GM21786 (cell line): ENCODE measurements at regions not wholly inside any gene's neighbourhood (a gene's known extent, or its start where the extent isn't known, plus 50 kb on each side); places are given as distances from the start of the nearest gene placed in this dataset.
"Not testable (repeated sequence)": the region's sequence is repeated elsewhere in the genome, so short reads cannot be mapped to it uniquely, and the experiment has no call there.

Experiments used
- ATAC-seq: cut with Tn5 transposase; IDR thresholded peaks from one replicate; pipeline ENCODE4 v1.9.1; 2021; ENCODE audit not compliant: unreplicated experiment

DNA sequence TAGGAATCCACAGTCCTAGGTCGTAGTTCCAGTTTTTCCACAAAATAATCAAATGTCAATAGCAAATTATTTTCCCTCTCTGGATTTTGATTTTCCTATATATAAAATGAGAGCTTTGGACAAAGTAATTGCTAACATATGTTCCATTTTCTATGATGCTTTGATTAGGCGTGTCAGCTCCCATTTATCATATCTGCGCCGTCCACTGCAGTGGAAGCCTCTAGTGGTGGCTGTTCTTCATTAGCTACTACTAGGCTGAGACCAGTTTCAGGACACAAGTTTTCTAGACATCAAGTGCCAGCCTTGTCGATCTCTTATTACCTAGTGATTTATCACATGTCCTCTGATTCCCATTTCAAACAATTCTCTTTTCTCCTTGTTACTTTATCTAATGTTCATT is 271.5 kb downstream of the TUSC7 start:
- no peak for ATAC-seq

DNA sequence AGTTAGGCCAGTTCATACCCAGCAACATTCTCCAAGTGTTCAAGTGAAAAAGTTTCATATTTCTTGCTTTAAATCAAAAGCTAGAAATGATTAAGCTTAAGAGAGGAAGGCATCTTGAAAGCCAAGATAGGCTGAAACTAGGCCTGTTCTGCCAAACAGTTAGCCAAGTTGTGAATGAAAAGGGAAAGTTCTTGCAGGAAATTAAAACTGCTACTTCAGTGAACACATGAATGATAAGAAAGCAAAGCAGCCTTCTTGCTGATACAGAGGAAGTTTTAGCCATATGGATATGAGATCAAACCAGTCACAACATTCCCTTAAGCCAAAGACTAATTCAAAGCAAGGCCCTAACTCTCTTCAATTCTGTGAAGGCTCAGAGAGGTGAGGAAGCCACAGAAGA is 274.7 kb downstream of the TUSC7 start:
- no peak for ATAC-seq

DNA sequence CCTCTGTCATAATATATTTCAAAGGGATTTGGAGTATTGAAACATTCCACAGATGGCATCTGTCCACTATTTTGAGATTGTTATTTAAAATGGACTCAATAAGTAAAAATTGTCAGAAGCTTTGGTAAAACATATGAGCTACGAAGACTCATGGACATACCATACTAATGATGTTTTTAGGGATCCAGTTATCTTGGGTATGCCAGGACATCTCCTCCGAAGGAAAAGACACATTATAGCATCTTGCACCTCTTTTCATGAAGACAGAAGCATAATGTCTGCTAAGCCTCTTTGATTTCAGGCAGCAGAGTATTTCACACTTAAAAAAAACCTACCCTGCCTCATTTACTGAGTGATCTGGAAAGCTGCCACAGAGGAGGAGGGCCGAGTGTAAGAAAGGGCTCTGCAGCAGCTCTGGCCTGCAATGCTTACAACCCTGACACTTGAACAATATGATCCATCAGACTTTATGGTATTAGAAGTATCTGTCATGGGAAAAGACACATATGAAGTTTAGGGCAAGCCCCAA is 284.8 kb downstream of the TUSC7 start:
- ATAC-seq = no peak

DNA sequence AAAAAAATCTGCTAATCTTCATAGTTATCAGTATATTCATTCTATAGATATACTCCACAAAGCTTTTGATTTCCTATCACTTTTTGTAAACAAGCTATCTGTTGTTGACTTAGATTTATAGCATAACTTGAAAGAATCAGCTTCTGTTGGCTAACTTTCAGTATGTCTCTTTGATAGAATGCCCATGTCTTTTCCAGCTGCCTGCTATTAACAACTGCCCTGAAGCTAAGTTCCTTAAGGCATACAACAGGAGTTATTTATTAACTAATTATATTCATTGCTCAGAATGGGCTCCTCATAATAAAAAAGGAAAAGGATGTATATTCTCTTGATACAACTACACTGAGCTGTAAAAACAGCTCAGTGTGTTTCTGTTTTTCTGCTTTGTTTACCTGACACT is 293.9 kb downstream of the TUSC7 start:
- ATAC-seq = no peak

GRCh38 chr3:117005274-117005673 is 295.7 kb downstream of the TUSC7 start:
- ATAC-seq = no peak

DNA sequence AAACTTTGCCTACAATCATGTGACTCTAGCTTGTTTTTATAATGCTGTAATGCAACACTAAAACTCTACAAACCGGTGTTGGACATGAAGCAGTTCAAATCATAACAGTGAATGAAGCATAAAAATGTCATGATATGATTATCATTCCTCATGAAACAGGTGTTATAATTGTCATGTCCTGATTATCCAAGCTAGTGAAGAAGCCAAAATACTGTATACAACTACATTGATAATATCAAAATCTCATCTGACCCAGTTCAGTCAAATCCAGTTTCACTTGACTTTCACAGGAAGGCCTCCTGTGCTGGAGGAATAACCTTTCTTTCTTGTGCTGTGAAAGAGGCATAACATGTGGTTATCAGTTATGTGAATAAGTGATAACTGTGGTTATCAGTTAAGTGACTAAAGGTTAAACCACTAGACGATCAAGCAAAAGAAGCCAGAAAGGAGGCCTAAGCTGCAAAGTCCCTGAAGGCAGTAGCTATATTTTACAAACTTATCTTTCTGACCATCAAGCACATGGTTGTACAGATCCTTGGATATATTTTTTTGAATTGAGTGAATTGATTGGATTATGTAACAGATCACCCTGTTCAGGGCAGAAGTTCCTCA is 296.4 kb downstream of the TUSC7 start:
- no peak for ATAC-seq

- no peak for ATAC-seq
Measured at GRCh38 chr3:117010318-117010717, 300.7 kb downstream of the TUSC7 start.

DNA sequence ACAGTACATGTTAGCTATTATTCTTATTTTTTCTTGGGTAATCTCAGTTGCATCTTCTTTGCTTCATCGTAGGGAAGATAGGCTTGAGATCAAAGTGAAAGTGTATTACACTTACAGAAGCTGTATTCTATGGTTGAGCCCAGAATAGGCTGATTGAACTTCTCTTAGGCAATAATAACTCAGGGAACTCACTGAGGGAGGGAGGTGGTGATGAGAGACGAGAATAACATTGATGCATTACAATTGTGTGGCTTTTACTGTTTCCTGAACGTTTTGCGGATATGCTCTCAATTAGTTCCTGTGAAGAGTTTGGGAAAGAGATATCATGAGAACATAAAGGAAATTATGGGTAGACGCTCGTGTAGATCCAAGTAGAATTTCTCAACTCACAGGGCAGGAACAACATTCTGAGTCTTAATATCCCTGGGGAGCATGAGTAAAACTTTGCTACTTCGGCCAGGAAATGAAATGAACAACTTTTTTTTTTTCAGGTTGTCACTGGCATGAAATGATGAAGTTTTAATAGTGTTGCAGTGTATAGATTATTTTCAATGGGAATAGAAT is 302.2 kb downstream of the TUSC7 start:
- no peak for ATAC-seq

GRCh38 chr3:117016378-117016777 is 306.8 kb downstream of the TUSC7 start:
- ATAC-seq = no peak

DNA sequence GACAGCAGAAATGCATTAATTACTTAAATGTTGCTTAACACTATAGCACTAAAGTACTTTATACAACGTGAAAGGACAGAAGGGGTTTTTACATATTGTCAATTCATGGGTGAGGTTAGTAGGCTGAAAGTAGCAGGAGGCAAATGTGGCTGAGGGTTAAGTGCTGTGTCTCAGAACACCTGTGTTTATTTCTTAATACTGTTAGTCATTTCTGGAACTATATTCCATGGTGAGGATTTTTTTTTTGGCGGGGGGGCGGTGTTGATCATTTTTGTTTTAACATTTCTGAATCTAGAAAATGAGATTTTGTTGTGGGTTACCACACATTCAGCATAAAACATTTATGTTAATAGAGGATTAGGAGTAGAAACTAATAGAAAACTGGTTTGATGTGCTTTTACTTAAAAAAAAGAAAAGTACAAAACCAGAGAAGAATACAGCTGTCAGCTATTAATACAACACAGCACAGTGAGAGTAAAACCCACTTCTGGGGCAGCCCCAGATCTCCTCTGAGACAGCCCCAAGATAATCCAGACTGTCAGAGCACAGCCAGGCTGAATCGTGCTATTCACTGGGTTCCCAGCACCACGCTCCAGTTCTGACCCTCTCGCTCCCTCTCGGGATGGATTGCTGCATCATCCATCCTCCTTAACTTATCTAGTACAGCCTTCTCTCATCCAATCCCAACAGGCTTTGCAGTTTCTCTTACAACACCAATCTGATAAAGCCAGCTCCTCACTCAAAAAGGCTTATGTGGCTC is 307.7 kb downstream of the TUSC7 start:
- peak; percentile 76 for ATAC-seq

GRCh38 chr3:117018655-117019054 is 309.1 kb downstream of the TUSC7 start:
- ATAC-seq = no peak

GRCh38 chr3:117019082-117019713 is 309.6 kb downstream of the TUSC7 start:
- peak; percentile 58 for ATAC-seq

DNA sequence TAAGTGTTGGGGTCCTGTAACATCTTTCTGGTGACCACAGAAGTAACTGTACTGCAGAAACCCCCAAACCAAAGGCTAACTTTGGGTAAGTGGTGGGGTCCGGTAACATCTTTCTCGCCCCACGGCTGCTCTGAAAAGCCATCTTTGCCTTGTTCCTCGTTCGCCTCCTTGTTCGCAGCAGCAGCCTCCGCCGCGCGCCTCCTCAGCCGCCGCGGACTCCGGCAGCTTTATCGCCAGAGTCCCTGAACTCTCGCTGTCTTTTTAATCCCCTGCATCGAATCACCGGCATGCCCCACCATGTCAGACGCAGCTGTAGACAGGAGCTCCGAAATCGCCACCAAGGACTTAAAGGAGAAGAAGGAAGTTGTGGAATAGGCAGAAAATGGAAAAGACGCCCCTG is 316.8 kb downstream of the TUSC7 start:
- ATAC-seq = no peak

DNA sequence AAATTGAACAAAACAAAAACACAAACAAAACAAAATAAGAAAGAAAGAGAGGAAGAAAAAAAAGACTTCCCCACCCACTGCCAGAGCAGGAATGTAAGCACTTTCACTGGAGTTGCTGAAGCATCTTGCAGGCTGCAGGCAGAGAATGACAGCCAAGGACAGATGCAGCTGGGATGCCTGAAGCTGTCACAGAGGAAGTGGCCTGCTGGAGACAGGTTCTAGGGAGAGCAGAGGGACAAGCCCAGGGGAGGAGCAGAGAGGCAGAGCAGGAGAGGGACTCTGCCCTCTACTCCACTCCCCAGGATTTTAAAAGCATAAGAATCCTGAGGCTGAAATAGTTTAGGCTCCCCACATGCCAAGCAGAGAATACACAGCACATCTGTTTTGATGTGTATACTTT is 326.2 kb downstream of the TUSC7 start:
- ATAC-seq = no peak

DNA sequence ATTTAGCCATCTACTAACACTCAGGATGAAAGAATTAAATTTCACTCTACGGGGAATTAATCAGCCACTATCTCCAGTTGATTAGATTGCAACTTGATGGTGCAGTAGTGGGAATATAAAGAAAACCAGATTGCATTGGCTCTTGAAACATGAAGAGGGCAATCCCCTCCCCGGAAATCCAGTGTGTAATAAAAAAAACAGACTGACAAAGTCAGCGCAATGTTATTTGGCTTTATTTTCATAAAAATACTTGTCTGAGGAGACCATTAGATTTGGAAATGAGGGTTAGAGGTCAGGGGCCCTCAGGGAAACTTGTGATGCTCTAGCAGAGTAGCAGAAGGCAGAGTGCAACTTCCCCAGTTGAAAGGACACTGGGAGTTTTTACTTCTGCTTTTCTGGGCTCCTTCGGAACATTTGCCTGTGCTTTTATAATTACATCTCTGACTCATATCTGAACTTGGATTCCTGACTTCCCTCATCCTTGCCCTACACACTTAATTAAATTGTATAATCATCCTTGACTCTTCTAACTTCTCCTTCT is 326.8 kb downstream of the TUSC7 start:
- no peak for ATAC-seq

- ATAC-seq = no peak
Measured at GRCh38 chr3:117045143-117045542, 335.6 kb downstream of the TUSC7 start.

DNA sequence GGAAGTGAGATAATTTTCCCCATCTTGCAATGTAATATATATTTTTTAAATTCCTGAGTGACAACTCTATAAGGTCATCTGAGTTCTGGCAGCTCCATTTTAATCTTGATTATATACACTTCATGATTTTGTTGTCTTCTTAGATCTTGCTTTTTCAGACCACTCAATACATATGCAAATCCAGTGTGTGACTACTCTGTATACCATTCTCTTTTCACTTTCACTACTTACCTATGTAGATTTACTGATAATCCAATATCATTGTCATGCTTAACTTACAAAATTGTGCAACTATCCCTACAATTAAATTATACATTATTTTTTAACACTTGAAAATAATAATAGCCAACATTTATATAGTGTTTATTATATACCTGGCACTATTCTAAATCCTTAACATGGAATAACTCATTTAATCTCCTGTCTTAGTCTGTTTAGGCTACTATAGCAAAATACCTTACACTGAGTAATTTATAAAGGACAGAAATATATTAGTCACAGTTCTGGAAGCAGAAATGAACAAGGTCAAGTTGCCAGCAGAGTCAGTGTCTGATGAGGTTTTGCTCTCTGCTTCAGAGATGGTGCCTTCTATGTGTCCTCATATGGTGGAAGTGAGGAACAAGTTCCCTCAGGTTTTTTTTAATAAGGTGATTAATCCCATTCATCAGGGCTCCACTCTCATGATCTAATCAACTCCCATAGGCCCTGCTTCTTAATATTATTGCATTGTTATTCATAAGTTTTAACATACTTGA is 338.5 kb downstream of the TUSC7 start:
- ATAC-seq = no peak

GRCh38 chr3:117052395-117052794 is 342.8 kb downstream of the TUSC7 start:
- ATAC-seq = no peak

GRCh38 chr3:117054556-117054955 is 345.0 kb downstream of the TUSC7 start:
- no peak for ATAC-seq

DNA sequence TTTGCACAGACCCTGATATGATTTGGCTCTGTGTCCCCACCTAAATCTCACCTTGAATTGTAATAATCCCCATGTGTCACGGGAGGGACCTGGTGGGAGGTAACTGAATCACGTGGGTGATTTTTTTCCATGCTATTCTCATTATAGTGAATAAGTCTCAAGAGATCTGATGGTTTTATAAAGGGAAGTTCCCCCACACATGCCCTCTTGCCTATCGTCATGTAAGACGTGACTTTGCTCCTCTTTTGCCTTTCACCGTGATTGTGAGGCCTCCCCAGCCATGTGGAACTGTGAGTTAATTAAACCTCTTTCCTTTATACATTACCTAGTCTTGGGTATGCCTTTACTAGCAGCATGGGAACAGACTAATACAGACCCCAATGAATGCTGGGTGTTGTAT is 347.4 kb downstream of the TUSC7 start:
- not testable (repeated sequence) for ATAC-seq
